ENCODE measurements at regions not wholly inside any gene's neighbourhood (a gene's known extent, or its start where the extent isn't known, plus 50 kb on each side); places are given as distances from the start of the nearest gene placed in this dataset.
A peak's percentile ranks its signal among the peaks of the same experiment; 100 is the strongest.

DNA sequence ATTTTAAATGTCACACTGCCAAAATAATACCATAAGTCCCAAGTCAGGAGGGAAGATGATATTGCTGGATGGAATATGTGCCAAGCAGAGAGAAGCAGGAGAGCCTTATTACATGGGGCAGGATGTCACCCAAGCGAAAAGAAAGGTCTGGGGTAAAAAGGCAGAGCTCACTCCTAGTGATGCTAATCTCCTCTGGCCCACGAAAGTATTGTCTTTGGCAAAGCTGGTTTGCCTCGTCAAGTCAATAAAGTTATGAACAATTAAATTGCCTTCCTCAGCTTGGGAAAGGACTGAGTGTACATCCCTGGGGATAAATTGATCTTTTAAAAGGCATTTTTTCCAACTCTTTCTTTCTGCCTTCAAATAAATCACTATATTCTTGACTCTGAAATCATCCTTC, 220.6 kb downstream of the DMAC1 start:
- Mint-ChIP-seq H3K27ac (ENCODE audit: unreplicated experiment) (no peak overlapping the region), H3K4me1 (ENCODE audit: low read depth, unreplicated experiment) (peaks cover 7% of the 10 kb centered on the region), H3K4me3 (ENCODE audit: unreplicated experiment) (no peak overlapping the region), H3K27me3 (ENCODE audit: unreplicated experiment) (peaks cover 2% of the 10 kb centered on the region), H3K9me3 (ENCODE audit: unreplicated experiment) (no peaks in the 10 kb centered on the region), H3K36me3 (ENCODE audit: unreplicated experiment) (no peaks in the 10 kb centered on the region)
- no peak for DNase-seq
- TF ChIP-seq, protein P1, sequence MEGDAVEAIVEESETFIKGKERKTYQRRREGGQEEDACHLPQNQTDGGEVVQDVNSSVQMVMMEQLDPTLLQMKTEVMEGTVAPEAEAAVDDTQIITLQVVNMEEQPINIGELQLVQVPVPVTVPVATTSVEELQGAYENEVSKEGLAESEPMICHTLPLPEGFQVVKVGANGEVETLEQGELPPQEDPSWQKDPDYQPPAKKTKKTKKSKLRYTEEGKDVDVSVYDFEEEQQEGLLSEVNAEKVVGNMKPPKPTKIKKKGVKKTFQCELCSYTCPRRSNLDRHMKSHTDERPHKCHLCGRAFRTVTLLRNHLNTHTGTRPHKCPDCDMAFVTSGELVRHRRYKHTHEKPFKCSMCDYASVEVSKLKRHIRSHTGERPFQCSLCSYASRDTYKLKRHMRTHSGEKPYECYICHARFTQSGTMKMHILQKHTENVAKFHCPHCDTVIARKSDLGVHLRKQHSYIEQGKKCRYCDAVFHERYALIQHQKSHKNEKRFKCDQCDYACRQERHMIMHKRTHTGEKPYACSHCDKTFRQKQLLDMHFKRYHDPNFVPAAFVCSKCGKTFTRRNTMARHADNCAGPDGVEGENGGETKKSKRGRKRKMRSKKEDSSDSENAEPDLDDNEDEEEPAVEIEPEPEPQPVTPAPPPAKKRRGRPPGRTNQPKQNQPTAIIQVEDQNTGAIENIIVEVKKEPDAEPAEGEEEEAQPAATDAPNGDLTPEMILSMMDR (IDR thresholded peaks at IDR 0.05; ENCODE audit: partially characterized antibody, unreplicated experiment), result no peak

GRCh38 chr9:7570107-7570720, 229.4 kb downstream of the DMAC1 start:
- H3K4me1 Mint-ChIP-seq (ENCODE audit: low read depth, unreplicated experiment), result no peaks in the 10 kb centered on the region
- no peak overlapping the region for H3K27ac Mint-ChIP-seq (ENCODE audit: unreplicated experiment)
- H3K36me3 Mint-ChIP-seq (ENCODE audit: unreplicated experiment), result no peaks in the 10 kb centered on the region
- peaks cover 2% of the 10 kb centered on the region for H3K27me3 Mint-ChIP-seq (ENCODE audit: unreplicated experiment)
- H3K9me3 Mint-ChIP-seq (ENCODE audit: unreplicated experiment), result no peaks in the 10 kb centered on the region
- TF ChIP-seq, protein P1 (IDR thresholded peaks at IDR 0.05; ENCODE audit: partially characterized antibody, unreplicated experiment), result peak; percentile 94
- no peak overlapping the region for H3K4me3 Mint-ChIP-seq (ENCODE audit: unreplicated experiment)
- peak; percentile 72 for DNase-seq

GRCh38 chr9:7567687-7568086, 231.9 kb downstream of the DMAC1 start:
- Mint-ChIP-seq H3K4me1 (ENCODE audit: low read depth, unreplicated experiment) (no peaks in the 10 kb centered on the region), H3K9me3 (ENCODE audit: unreplicated experiment) (no peaks in the 10 kb centered on the region), H3K4me3 (ENCODE audit: unreplicated experiment) (no peak overlapping the region), H3K27me3 (ENCODE audit: unreplicated experiment) (no peaks in the 10 kb centered on the region), H3K27ac (ENCODE audit: unreplicated experiment) (no peak overlapping the region), H3K36me3 (ENCODE audit: unreplicated experiment) (no peaks in the 10 kb centered on the region)
- DNase-seq, result no peak
- TF ChIP-seq, protein P1 (IDR thresholded peaks at IDR 0.05; ENCODE audit: partially characterized antibody, unreplicated experiment), result no peak

GRCh38 chr9:7561527-7562080, 238.0 kb downstream of the DMAC1 start:
- Mint-ChIP-seq H3K4me3 (ENCODE audit: unreplicated experiment) (no peak overlapping the region), H3K27ac (ENCODE audit: unreplicated experiment) (no peak overlapping the region)
- DNase-seq, result no peak

More at GRCh38 chr9:7561527-7562080, 238.0 kb downstream of the DMAC1 start:
- TF ChIP-seq, protein P1 (IDR thresholded peaks at IDR 0.05; ENCODE audit: partially characterized antibody, unreplicated experiment), result no peak
- peaks cover 4% of the 10 kb centered on the region for H3K4me1 Mint-ChIP-seq (ENCODE audit: low read depth, unreplicated experiment)
- no peaks in the 10 kb centered on the region for H3K27me3 Mint-ChIP-seq (ENCODE audit: unreplicated experiment)
- H3K9me3 Mint-ChIP-seq (ENCODE audit: unreplicated experiment), result peaks cover 1% of the 10 kb centered on the region
- H3K36me3 Mint-ChIP-seq (ENCODE audit: unreplicated experiment), result no peaks in the 10 kb centered on the region

Measured in glutamatergic neuron (in vitro differentiated cells).